BE2C (cell line): ENCODE measurements at regions not wholly inside any gene's neighbourhood (a gene's known extent, or its start where the extent isn't known, plus 50 kb on each side); places are given as distances from the start of the nearest gene placed in this dataset.

Experiments
- DNase-seq: peaks from one replicate; pipeline ENCODE4 v3.0.0-alpha.2; 2020
- H3K27me3 ChIP-seq: fragments of 250-450 bp; sonication (Bioruptor Pico); 2 replicates; pipeline ENCODE4 v1.5.1; 2020; ENCODE audit warnings: mild to moderate bottlenecking
- H3K36me3 ChIP-seq: fragments of 250-450 bp; sonication (Bioruptor Pico); 2 replicates; pipeline ENCODE4 v1.5.1; 2020; ENCODE audit warnings: mild to moderate bottlenecking
- H3K4me1 ChIP-seq: fragments of 250-450 bp; sonication (Bioruptor Pico); 2 replicates; pipeline ENCODE4 v1.5.1; 2020
- H3K4me3 ChIP-seq: 2 replicates; pipeline ENCODE4 v1.5.1; 2011; ENCODE audit warnings: low read depth, low read length
- H3K9me3 ChIP-seq: fragments of 250-450 bp; sonication (Bioruptor Pico); 2 replicates; pipeline ENCODE4 v1.5.1; 2020
- CTCF ChIP-seq: IDR thresholded peaks from 2 replicates; pipeline ENCODE4 v1.5.1; 2012; ENCODE audit warnings: mild to moderate bottlenecking, low read depth, low read length

DNA sequence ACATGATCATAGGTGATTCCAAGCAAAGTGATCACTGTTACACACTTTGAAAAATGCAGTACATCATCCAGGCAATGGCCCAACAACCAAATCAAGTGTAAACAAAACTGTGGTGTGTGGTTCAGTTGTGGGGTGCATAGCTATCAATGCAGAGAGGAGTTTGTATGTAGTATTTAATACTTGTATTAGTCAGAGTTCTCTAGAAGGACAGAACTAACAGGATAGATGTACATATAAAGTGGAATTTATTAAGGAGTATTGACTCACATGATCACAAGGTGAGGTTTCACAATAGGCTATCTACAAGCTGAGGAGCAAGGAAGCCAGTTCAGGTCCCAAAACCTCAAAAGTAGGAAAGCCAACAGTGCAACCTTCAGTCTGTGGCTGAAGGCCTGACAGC, 249.3 kb upstream of the HTR2A start:
- Histone ChIP-seq H3K4me1 (peaks cover 4% of the 10 kb centered on the region), H3K4me3 (no peak overlapping the region), H3K36me3 (no peaks in the 10 kb centered on the region), H3K27me3 (no peaks in the 10 kb centered on the region), H3K9me3 (no peaks in the 10 kb centered on the region)
- no peak for DNase-seq
- TF ChIP-seq CTCF, result no peak

DNA sequence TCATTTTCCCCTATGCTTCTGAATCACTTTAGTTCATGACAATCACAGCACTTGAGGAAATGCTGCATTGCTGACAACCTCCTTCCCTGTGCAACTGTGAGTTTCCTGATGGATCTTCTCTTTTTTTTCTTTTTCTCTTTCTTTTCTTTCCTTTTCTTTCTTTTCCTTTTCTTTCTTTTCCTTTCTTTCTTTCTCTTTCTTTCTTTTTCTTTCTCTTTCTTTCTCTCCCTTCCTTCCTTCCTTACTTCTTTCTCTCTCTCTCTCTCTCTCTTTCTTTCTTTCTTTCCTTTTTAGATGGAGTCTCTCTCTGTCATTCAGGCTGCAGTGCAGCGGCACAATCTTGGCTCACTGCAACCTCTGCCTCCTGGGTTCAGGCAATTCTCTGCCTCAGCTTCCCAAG, 247.9 kb upstream of the HTR2A start:
- Histone ChIP-seq H3K4me1 (peaks cover 4% of the 10 kb centered on the region), H3K27me3 (no peaks in the 10 kb centered on the region), H3K9me3 (no peaks in the 10 kb centered on the region), H3K4me3 (no peak overlapping the region), H3K36me3 (no peaks in the 10 kb centered on the region)
- DNase-seq, result no peak
- no peak for TF ChIP-seq CTCF

GRCh38 chr13:47142105-47142504, 245.3 kb upstream of the HTR2A start:
- no peak for DNase-seq
- Histone ChIP-seq H3K4me3 (no peak overlapping the region), H3K4me1 (peaks cover 1% of the 10 kb centered on the region), H3K9me3 (no peaks in the 10 kb centered on the region), H3K36me3 (no peaks in the 10 kb centered on the region), H3K27me3 (no peaks in the 10 kb centered on the region)
- TF ChIP-seq CTCF, result no peak

- H3K4me1 ChIP-seq, result no peaks in the 10 kb centered on the region
- H3K4me3 ChIP-seq, result no peak overlapping the region
- H3K36me3 ChIP-seq, result no peaks in the 10 kb centered on the region
- DNase-seq, result no peak
- no peak for TF ChIP-seq CTCF
- no peaks in the 10 kb centered on the region for H3K27me3 ChIP-seq
- no peaks in the 10 kb centered on the region for H3K9me3 ChIP-seq
Measured at GRCh38 chr13:47139519-47139918, 242.7 kb upstream of the HTR2A start.

GRCh38 chr13:47136504-47136941, 239.7 kb upstream of the HTR2A start:
- no peaks in the 10 kb centered on the region for H3K4me1 ChIP-seq
- no peaks in the 10 kb centered on the region for H3K9me3 ChIP-seq
- no peak for DNase-seq
- no peak overlapping the region for H3K4me3 ChIP-seq
- no peaks in the 10 kb centered on the region for H3K27me3 ChIP-seq
- TF ChIP-seq CTCF, result no peak
- no peaks in the 10 kb centered on the region for H3K36me3 ChIP-seq

DNA sequence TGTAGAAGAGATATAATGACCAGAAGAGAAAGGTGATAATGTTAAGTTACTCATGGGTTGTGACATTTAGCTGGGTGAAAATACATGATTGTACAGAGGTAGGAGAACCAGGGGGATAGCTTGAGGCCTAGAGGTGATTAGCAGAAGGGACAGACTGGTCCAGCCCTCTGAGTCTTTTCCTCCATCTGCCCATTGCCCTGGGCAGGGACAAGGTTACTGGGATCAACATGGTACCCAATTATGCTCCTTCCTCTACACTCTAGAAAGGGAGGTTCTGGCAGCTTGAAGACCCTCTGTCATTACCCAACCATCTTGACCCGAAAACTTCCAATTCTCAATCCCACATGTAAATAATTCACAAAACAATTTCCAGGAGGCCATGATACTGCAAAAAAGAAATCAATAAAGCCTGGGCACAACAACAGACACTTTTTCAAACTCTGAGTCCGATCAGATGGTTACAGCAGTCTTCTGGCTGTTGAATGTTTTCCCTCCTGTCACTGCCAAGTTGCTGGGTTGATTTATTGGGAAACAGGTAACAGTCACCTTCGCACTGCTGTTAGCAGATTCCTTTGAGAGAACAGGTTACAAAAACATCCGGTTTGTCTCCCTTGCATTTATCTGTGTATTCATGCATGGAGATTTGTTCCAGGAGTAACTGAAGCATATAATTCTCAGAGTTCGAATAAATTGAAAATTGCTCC, 239.1 kb upstream of the HTR2A start:
- Histone ChIP-seq H3K27me3 (no peaks in the 10 kb centered on the region), H3K4me3 (no peak overlapping the region), H3K9me3 (no peaks in the 10 kb centered on the region), H3K36me3 (no peaks in the 10 kb centered on the region), H3K4me1 (no peaks in the 10 kb centered on the region)
- no peak for TF ChIP-seq CTCF
- DNase-seq, result no peak
